ENCODE measurements at regions not wholly inside any gene's neighbourhood (a gene's known extent, or its start where the extent isn't known, plus 50 kb on each side); places are given as distances from the start of the nearest gene placed in this dataset.
"Not testable (repeated sequence)": the region's sequence is repeated elsewhere in the genome, so short reads cannot be mapped to it uniquely, and the experiment has no call there.

GRCh38 chr1:184854496-184855140, 100.0 kb upstream of the EDEM3 start:
- no peak for DNase-seq (ENCODE audit: low read depth, low spot score)

GRCh38 chr1:184854036-184854435, 99.4 kb upstream of the EDEM3 start:
- DNase-seq (ENCODE audit: low read depth, low spot score): no peak

GRCh38 chr1:184851822-184852746, 97.4 kb upstream of the EDEM3 start:
- DNase-seq (ENCODE audit: low read depth, low spot score): no peak

- no peak for DNase-seq (ENCODE audit: low read depth, low spot score)
Measured at GRCh38 chr1:184843732-184844495, 89.3 kb upstream of the EDEM3 start.

GRCh38 chr1:184840596-184840995, 85.9 kb upstream of the EDEM3 start:
- no peak for DNase-seq (ENCODE audit: low read depth, low spot score)

GRCh38 chr1:184838504-184838951, 83.9 kb upstream of the EDEM3 start:
- DNase-seq (ENCODE audit: low read depth, low spot score): peak; percentile 75

GRCh38 chr1:184836934-184837895, 82.6 kb upstream of the EDEM3 start:
- no peak for DNase-seq (ENCODE audit: low read depth, low spot score)

- DNase-seq (ENCODE audit: low read depth, low spot score): no peak
Measured at GRCh38 chr1:184836141-184836540, 81.5 kb upstream of the EDEM3 start.

- not testable (repeated sequence) for DNase-seq (ENCODE audit: low read depth, low spot score)
Measured at GRCh38 chr1:184833994-184834393, 79.3 kb upstream of the EDEM3 start.

- DNase-seq (ENCODE audit: low read depth, low spot score): no peak
Measured at GRCh38 chr1:184832517-184832916, 77.9 kb upstream of the EDEM3 start.

- not testable (repeated sequence) for DNase-seq (ENCODE audit: low read depth, low spot score)
Measured at GRCh38 chr1:184829496-184829895, 74.8 kb upstream of the EDEM3 start.

- no peak for DNase-seq (ENCODE audit: low read depth, low spot score)
Measured at GRCh38 chr1:184828369-184828717, 73.7 kb upstream of the EDEM3 start.

GRCh38 chr1:184827600-184828368, 73.1 kb upstream of the EDEM3 start:
- no peak for DNase-seq (ENCODE audit: low read depth, low spot score)

GRCh38 chr1:184826001-184826400, 71.3 kb upstream of the EDEM3 start:
- DNase-seq (ENCODE audit: low read depth, low spot score): no peak

GRCh38 chr1:184825571-184825970, 70.9 kb upstream of the EDEM3 start:
- DNase-seq (ENCODE audit: low read depth, low spot score): no peak

- DNase-seq (ENCODE audit: low read depth, low spot score): no peak
Measured at GRCh38 chr1:184824691-184825323, 70.1 kb upstream of the EDEM3 start.

- DNase-seq (ENCODE audit: low read depth, low spot score): no peak
Measured at GRCh38 chr1:184823080-184823479, 68.4 kb upstream of the EDEM3 start.

GRCh38 chr1:184822267-184822666, 67.6 kb upstream of the EDEM3 start:
- DNase-seq (ENCODE audit: low read depth, low spot score): no peak

GRCh38 chr1:184821658-184822057, 67.0 kb upstream of the EDEM3 start:
- no peak for DNase-seq (ENCODE audit: low read depth, low spot score)

GRCh38 chr1:184820956-184821355, 66.3 kb upstream of the EDEM3 start:
- DNase-seq (ENCODE audit: low read depth, low spot score): no peak

Data from brain pericyte (primary cell).